ENCODE measurements at regions not wholly inside any gene's neighbourhood (a gene's known extent, or its start where the extent isn't known, plus 50 kb on each side); places are given as distances from the start of the nearest gene placed in this dataset.

- TF ChIP-seq, protein P1, sequence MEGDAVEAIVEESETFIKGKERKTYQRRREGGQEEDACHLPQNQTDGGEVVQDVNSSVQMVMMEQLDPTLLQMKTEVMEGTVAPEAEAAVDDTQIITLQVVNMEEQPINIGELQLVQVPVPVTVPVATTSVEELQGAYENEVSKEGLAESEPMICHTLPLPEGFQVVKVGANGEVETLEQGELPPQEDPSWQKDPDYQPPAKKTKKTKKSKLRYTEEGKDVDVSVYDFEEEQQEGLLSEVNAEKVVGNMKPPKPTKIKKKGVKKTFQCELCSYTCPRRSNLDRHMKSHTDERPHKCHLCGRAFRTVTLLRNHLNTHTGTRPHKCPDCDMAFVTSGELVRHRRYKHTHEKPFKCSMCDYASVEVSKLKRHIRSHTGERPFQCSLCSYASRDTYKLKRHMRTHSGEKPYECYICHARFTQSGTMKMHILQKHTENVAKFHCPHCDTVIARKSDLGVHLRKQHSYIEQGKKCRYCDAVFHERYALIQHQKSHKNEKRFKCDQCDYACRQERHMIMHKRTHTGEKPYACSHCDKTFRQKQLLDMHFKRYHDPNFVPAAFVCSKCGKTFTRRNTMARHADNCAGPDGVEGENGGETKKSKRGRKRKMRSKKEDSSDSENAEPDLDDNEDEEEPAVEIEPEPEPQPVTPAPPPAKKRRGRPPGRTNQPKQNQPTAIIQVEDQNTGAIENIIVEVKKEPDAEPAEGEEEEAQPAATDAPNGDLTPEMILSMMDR (IDR thresholded peaks at IDR 0.05): no peak
- TF ChIP-seq POLR2A (IDR thresholded peaks at IDR 0.05): no peak
- TF ChIP-seq EP300 (IDR thresholded peaks at IDR 0.05): no peak
- no peak for TF ChIP-seq POLR2AphosphoS5 (IDR thresholded peaks at IDR 0.05)
Observed at GRCh38 chr19:30966486-30966885, 382.8 kb downstream of the TSHZ3 start.
